SK-N-SH treated with all-trans-retinoic acid at 6 μM for 48 hours (cell line): ENCODE measurements at regions not wholly inside any gene's neighbourhood (a gene's known extent, or its start where the extent isn't known, plus 50 kb on each side); places are given as distances from the start of the nearest gene placed in this dataset.

ENCODE experiments used
- ARNTL ChIP-seq: fragments of 450-650 bp; formaldehyde crosslinking; IDR thresholded peaks from 2 replicates; pipeline ENCODE4 v1.5.0; 2020; ENCODE audit warnings: low read depth, mild to moderate bottlenecking, moderate library complexity, borderline replicate concordance
- CSDC2 ChIP-seq: fragments of 250-450 bp; sonication (Bioruptor Pico); IDR thresholded peaks from 2 replicates; pipeline ENCODE4 v1.5.0; 2020; ENCODE audit warnings: mild to moderate bottlenecking, moderate library complexity
- PATZ1 ChIP-seq: fragments of 250-450 bp; sonication (Bioruptor Pico); IDR thresholded peaks from 2 replicates; pipeline ENCODE4 v1.8.0; 2020; ENCODE audit warnings: mild to moderate bottlenecking, moderate library complexity, borderline replicate concordance
- PPARA ChIP-seq: fragments of 250-450 bp; sonication (Bioruptor Pico); IDR thresholded peaks from 2 replicates; pipeline ENCODE4 v1.5.0; 2020; ENCODE audit warnings: mild to moderate bottlenecking, borderline replicate concordance
- RARB ChIP-seq: fragments of 250-450 bp; sonication (Bioruptor Pico); IDR thresholded peaks from 2 replicates; pipeline ENCODE4 v1.8.0; 2021; ENCODE audit warnings: mild to moderate bottlenecking, moderate library complexity
- ZFP30 ChIP-seq: fragments of 450-650 bp; formaldehyde crosslinking; IDR thresholded peaks from 2 replicates; pipeline ENCODE4 v1.5.0; 2022; ENCODE audit warnings: mild to moderate bottlenecking, moderate library complexity
- TF ChIP-seq, protein P1 (sequence below): fragments of 250-450 bp; sonication (Bioruptor Pico); IDR thresholded peaks from 2 replicates; pipeline ENCODE4 v1.5.1; 2020; ENCODE audit warnings: low read depth, mild to moderate bottlenecking, moderate library complexity

DNA sequence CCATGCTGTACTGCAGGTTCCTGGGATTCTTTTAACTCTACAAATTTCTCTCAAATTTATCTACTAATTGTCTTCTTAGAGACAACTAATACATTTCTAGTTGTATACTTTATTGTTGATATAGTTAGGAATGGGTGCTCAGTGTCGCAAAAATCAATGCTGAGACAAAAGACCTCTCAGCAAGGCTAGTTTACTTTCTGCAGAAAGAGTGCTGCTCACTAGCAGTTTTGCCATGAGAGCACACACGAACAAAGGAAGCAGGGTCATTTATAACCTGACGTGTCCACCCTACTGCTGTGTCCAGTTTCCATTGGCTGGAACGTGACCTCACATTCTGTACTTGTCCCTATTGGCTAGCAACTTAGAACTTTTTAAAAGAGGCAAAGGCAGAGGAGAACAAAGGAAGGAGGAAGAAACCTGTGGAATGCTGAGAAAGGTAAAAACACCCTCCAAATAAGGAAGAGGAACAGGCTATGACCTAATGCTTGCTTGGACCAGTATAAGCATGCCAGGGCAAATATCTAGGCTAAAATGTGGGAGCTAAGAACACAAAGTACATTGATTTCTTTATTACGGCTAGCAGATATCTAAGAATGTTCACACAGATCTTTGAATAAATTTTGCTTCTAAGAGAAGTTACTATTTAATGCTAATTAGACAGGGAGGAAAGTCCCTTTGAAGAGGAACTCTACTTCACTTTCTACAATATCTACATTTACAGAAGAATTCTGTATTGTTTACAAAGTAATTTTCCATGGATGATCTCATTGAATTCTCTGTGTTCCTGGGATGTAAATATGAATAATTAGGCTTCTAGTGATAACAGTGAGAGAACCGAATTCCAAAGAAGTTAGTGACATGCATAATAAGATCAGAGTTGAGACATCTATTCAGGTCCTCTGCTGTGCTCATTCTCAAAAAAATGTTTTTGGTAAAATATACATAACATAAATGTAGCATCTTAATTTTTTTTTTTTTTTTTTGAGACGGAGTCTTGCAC, 86.0 kb upstream of the MAP10 start:
- TF ChIP-seq RARB (no peak), ZFP30 (CRISPR knock-in tag) (no peak), ARNTL (no peak), CSDC2 (no peak), PATZ1 (CRISPR knock-in tag) (no peak), PPARA (CRISPR knock-in tag) (no peak)
- TF ChIP-seq, protein P1, sequence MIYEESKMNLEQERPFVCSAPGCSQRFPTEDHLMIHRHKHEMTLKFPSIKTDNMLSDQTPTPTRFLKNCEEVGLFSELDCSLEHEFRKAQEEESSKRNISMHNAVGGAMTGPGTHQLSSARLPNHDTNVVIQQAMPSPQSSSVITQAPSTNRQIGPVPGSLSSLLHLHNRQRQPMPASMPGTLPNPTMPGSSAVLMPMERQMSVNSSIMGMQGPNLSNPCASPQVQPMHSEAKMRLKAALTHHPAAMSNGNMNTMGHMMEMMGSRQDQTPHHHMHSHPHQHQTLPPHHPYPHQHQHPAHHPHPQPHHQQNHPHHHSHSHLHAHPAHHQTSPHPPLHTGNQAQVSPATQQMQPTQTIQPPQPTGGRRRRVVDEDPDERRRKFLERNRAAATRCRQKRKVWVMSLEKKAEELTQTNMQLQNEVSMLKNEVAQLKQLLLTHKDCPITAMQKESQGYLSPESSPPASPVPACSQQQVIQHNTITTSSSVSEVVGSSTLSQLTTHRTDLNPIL = no peak
